Fibroblast of skin of left biceps (primary cell): ENCODE measurements at regions not wholly inside any gene's neighbourhood (a gene's known extent, or its start where the extent isn't known, plus 50 kb on each side); places are given as distances from the start of the nearest gene placed in this dataset.

ENCODE experiments used
- DNase-seq, 2 experiments: peaks; one replicate each; pipeline ENCODE4 v3.0.0-alpha.2; 2013; ENCODE audit warnings: low read depth in 2 of 2

- DNase-seq: peak; percentile 45 to 47
These were observed 69.0 kb upstream of the SYT13 start for GRCh38 chr11:45354976-45355705.

- no peak for DNase-seq
These were observed 62.6 kb upstream of the SYT13 start for GRCh38 chr11:45348729-45349128.

GRCh38 chr11:45347348-45348082 lies 61.4 kb upstream of the SYT13 start:
- no peak for DNase-seq

- DNase-seq: no peak
These were observed 59.4 kb upstream of the SYT13 start for GRCh38 chr11:45345491-45345890.

GRCh38 chr11:45344028-45344427 lies 57.9 kb upstream of the SYT13 start:
- no peak for DNase-seq

GRCh38 chr11:45343444-45343843 lies 57.3 kb upstream of the SYT13 start:
- no peak for DNase-seq

- DNase-seq: no peak
These were observed 55.2 kb upstream of the SYT13 start for GRCh38 chr11:45341372-45341771.

- peak; percentile 37 to 45 for DNase-seq
These were observed 53.8 kb upstream of the SYT13 start for GRCh38 chr11:45339729-45340519.

GRCh38 chr11:45337583-45338360 lies 51.6 kb upstream of the SYT13 start:
- DNase-seq: no peak

GRCh38 chr11:45336136-45336535 lies 50.0 kb upstream of the SYT13 start:
- DNase-seq: no peak
